Lower leg skin (tissue), 4 donors: ENCODE measurements at regions not wholly inside any gene's neighbourhood (a gene's known extent, or its start where the extent isn't known, plus 50 kb on each side); places are given as distances from the start of the nearest gene placed in this dataset.
"Not testable (repeated sequence)": the region's sequence is repeated elsewhere in the genome, so short reads cannot be mapped to it uniquely, and the experiment has no call there.

ENCODE experiments used
- DNase-seq, 2 donors: peaks; one replicate each; pipeline ENCODE4 v3.0.0-alpha.2; 2019; ENCODE audit warnings: low spot score in 2 of 2
- H3K4me3 ChIP-seq: fragments of 200-600 bp; sonication (generic); 2 replicates; pipeline ENCODE4 v1.5.1; 2017; ENCODE audit warnings: mild to moderate bottlenecking, low read depth; ENCODE audit not compliant: poor library complexity, severe bottlenecking
- CTCF ChIP-seq, 3 donors: fragments of 450-650 bp; IDR thresholded peaks; one replicate each; pipeline ENCODE4 v1.5.1; 2016; ENCODE audit warnings: antibody characterized with exemption in 3 of 3, mild to moderate bottlenecking in 3 of 3, moderate library complexity in 2 of 3
- POLR2A ChIP-seq, 2 donors: fragments of 450-650 bp; IDR thresholded peaks; one replicate each; pipeline ENCODE4 v1.6.1; 2016 to 2017; ENCODE audit warnings: antibody characterized with exemption in 2 of 2, mild to moderate bottlenecking in 1 of 2, moderate library complexity in 1 of 2
- WGBS, 2 donors: methylation state at CpG; one replicate each; pipeline ENCODE4 v1.1.5; 2018; 5-methylcytosine and 5-hydroxymethylcytosine counted together
- intact Hi-C: fragments of 100-400 bp; cut with DNase I; formaldehyde crosslinking; loops from one replicate; pipeline ENCODE4 v1.15.0; 2023; ENCODE audit warnings: low total_unique reads

GRCh38 chr2:17228461-17228860, 289.8 kb downstream of the RAD51AP2 start:
- WGBS, 2 donors, result 78 to 98% methylated on average over 6 of the region's 6 CpGs
- intact Hi-C loops, result no loop called here

DNA sequence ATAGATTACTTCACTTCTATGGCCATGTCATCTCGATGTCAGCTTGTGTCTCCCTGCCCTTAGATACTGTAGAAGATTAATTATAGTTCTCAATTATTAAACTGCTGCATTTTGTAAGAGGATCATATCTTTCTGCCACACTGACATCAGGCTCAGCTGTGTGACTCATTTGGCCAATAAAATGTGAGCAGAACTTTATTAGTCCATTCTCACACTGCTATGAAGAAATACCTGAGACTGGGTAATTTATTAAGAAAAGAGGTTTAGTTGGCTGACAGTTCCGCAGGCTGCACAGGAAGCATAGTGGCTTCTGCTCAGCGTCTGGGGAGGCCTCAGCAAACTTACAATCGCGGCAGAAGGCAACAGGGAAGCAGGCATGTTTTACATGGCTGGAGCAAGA, 290.4 kb downstream of the RAD51AP2 start:
- TF ChIP-seq POLR2A (IDR thresholded peaks at IDR 0.05), result no peak
- DNase-seq, result no peak
- 85 to 86% methylated on average over 5 of the region's 5 CpGs for WGBS, 2 donors

More at GRCh38 chr2:17228461-17228860, 289.8 kb downstream of the RAD51AP2 start:
- DNase-seq, result no peak
- no peak overlapping the region for H3K4me3 ChIP-seq
- no peak for TF ChIP-seq POLR2A (IDR thresholded peaks at IDR 0.05)
- TF ChIP-seq CTCF (IDR thresholded peaks at IDR 0.05), result no peak

DNA sequence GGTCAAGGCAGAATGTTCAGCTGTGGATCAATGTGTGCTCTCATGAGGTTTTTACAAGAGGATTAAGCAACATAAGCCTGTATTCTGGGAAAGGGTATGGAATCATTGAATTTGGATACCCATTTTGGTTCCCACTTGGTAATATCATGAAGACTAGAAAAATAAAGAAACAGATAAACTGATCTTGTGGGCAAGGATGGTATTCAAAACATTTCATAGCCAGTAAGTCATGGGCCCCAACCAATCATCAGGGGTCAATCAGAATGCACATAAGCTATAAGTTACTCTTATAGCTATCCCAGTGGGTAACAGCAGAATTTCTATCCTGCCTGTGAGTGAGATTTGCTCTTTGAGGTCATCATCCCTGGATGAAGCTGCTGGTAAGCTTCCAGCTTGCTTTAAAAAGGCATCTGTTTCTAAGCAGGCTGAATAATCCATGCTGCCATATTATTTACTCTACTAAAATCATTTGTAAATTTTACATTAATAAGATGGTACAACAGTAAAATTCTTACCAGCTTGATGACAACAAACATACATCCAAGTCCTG, 291.2 kb downstream of the RAD51AP2 start:
- intact Hi-C loops, result no loop called here
- no peak for TF ChIP-seq POLR2A (IDR thresholded peaks at IDR 0.05)
- no peak for TF ChIP-seq CTCF (IDR thresholded peaks at IDR 0.05)
- DNase-seq, result no peak

More for the DNA sequence above, 290.4 kb downstream of the RAD51AP2 start:
- intact Hi-C loops, result no loop called here
- no peak overlapping the region for H3K4me3 ChIP-seq

GRCh38 chr2:17223211-17223610, 295.0 kb downstream of the RAD51AP2 start:
- H3K4me3 ChIP-seq, result no peak overlapping the region
- intact Hi-C loops, result no loop called here
- TF ChIP-seq POLR2A (IDR thresholded peaks at IDR 0.05), result no peak
- no peak for TF ChIP-seq CTCF (IDR thresholded peaks at IDR 0.05)
- DNase-seq, result no peak
- 74 to 78% methylated on average over 4 of the region's 4 CpGs for WGBS, 2 donors

More for the DNA sequence above, 291.2 kb downstream of the RAD51AP2 start:
- H3K4me3 ChIP-seq, result no peak overlapping the region

- TF ChIP-seq POLR2A (IDR thresholded peaks at IDR 0.05) (no peak), CTCF (IDR thresholded peaks at IDR 0.05) (no peak)
- intact Hi-C loops, result no loop called here
- WGBS, 2 donors, result 32 to 70% methylated on average over 2 of the region's 2 CpGs
- no peak overlapping the region for H3K4me3 ChIP-seq
- no peak for DNase-seq
These were observed 309.7 kb downstream of the RAD51AP2 start for GRCh38 chr2:17208511-17208910.

GRCh38 chr2:17206771-17207170, 311.5 kb downstream of the RAD51AP2 start:
- no peak overlapping the region for H3K4me3 ChIP-seq
- no peak for TF ChIP-seq POLR2A (IDR thresholded peaks at IDR 0.05)
- no peak for DNase-seq
- intact Hi-C loops, result no loop called here

DNA sequence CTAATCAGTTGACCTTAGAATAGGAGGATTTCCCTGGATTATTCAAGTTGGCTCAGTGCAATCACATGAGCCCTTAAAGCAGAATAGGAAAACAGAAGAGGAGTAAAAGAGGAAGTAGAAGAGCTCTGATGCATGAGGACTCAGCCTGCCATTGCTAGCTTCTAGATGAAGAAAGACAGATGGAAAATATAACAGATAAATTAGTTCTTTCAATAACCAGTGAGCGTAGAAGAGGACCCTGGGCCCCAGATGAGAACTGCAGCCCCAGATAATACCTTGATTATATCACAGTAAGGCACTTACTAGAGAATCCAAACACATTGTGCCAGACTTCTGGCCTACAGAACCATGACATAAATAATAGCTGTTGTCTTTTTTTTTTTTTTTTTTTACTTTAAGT, 314.0 kb downstream of the RAD51AP2 start:
- intact Hi-C loops, H3K4me3 ChIP-seq, DNase-seq: not testable (repeated sequence)
- 86 to 92% methylated on average over 1 of the region's 1 CpG for WGBS, 2 donors

DNA sequence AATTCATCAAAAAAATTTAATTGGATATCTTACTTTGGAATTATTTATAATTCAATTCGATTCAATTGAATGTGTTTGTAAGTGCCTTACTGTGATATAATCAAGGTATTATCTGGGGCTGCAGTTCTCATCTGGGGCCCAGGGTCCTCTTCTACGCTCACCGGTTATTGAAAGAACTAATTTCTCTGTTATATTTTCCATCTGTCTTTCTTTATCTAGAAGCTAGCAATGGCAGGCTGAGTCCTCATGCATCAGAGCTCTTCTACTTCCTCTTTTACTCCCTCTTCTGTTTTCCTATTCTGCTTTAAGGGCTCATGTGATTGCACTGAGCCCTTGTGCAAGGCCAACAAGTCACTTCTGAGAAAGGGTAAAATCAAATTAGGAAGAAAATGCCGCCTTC, 315.6 kb downstream of the RAD51AP2 start:
- DNase-seq, H3K4me3 ChIP-seq, intact Hi-C loops: not testable (repeated sequence)
- 74 to 82% methylated on average over 4 of the region's 4 CpGs for WGBS, 2 donors
